NCI-H510A treated with DMSO at 0.1 percent for 48 hours (cell line): ENCODE measurements at regions not wholly inside any gene's neighbourhood (a gene's known extent, or its start where the extent isn't known, plus 50 kb on each side); places are given as distances from the start of the nearest gene placed in this dataset.

Source experiments
- DNase-seq: peaks from one replicate; lab custom pipeline; 2025; lab: John Stamatoyannopoulos, UW

DNA sequence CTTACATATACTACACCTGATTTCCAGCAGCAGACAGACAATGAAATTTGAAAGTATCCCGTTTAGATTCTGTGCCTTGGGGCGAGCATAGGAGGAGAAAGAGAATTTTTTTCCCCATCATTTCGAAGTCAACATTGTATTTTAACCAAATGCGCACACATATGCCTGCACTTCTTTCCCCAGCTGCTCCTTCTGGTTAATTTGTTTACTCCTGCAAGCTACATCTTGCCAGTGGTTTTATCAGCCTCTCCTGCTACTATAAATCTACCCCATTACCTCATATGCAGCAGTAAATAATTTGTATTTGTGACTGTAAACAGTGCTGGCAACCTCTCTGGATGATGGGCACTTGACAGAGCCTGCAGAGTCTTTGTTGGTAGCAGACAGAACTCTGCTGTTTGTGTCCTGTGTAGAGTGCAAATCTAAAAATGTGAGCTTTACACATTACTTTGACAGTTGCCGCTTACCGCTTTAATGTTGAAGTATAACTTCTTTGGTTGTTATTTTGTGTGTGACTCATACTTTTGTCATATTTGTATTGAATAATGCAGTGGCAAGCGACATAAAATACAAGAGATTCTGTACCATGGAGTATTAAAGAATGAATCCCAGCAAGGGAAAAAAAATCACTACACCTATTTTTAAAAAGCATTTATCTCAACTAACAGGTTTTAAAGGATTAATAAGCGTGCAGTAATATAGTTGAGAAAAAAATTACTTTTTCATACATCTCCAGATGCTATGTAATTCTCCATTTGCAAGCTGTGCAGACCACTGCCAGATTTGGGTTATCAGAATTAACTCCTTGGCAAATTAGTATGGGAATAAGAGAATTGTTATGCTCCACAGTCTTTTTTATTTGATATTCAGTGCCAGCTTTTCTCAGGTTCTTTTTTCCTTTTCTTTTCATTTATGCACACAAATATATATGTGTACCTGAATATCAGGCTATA lies 536.8 kb downstream of the XIRP2 start:
- peak; percentile 14 for DNase-seq

DNA sequence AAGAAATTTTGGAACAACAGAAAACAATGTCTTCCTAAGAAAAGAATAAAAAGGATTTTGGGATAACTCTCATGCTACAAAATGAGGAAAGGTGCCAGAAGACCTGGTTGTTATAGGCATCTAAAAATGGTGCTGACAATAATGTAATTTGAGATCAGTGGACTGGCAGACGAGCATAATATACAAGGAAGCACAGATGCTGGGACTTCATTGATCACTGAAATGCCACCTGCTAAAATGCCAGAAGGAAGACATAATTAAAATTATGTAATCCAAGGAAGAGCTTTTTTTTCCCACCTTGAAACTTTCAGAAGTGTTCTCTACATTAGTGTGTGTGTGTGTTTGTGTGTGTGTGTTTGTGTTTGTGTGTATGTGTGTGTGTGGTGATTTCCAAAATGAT lies 535.9 kb downstream of the XIRP2 start:
- DNase-seq, result peak; percentile 26

DNA sequence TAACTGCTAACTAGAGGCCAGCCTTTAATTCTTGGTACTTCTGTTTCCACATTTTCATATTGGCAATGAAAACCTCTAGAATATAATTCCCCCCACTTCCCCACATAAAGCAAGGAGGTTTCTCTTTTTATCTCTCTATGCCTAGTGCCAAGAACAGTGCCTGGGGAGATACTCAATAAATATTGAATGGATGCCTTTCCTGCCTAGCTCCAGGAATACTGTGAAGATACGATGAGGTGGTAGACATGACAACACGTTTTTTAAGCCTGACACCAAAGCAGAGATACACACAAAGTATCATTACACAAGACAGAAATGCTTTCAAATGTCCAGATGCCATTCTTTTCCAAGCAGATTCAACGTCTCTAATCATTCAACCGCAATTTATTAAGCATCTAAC lies 535.5 kb downstream of the XIRP2 start:
- no peak for DNase-seq

DNA sequence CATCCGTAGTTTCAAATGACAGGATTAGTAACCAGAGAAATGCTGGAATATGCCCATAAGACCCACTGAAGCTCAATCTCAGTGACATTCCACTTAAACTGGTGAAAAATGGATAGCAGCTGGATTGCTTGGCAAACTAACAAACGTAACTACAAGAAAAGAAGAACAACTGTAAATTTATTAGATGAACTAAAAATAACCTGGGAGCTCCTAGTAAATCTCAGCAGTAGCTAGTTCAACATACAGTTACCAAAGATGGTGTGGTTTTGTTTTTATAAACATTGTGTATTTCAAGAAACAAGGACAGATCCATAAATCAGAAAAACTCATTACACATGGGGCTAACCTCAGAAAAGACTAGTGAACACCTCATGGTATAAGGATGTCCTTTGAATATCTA lies 531.9 kb downstream of the XIRP2 start:
- no peak for DNase-seq

DNA sequence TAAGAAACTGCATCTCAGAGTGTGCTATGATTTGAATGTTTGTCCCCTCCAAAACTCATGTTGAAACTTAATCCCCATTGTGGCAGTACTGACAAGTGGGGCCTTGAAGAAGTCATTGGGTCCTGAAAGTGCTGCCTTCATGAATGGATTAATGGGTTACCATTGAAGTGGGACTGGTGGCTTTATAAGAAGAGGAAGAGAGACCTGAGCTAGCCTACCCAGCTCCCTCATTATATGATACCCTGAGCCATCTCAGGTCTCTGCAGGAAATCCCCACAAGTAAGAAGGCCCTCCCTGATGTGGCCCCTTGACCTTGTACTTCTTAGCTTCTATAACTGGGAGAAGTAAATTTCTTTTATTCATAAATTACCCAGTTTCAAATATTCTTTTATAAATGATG lies 526.8 kb downstream of the XIRP2 start:
- DNase-seq, result no peak

DNA sequence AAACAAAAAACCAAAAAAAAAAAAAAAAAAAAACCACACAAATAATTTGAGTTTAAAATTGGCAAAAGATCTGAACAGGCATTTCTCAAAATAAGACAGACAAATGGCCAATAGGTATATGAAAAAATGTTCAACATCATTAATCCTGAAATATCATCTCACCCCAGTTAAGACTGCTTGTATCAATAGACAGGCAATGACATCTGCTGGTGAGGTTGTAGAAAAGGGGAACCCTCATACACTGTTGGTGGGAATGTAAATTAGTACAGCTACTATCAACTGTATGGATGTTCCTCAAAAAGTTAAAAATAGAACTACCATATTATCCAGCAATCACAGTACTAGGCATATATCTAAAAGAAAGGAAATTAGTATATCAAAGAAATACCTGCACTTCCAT lies 523.1 kb downstream of the XIRP2 start:
- DNase-seq, result no peak

DNA sequence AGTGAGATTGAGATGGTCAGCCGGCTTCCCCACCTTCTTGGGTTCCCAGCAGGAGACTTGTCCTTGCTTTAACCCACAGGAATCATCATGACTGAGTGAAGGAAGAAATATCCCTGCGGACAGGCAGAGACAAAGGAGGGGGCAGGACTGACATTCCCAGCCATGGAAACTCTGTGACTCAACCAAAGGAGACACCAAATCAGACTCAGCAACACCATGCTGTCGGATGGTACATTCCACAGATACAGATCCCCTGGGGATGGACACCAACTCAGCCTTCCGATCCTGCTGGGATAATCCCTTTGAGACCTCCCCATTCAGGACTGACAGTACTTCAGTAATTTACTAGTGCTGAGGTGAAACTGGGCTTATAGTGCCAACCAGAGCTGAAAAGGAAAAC lies 518.3 kb downstream of the XIRP2 start:
- DNase-seq, result no peak

DNA sequence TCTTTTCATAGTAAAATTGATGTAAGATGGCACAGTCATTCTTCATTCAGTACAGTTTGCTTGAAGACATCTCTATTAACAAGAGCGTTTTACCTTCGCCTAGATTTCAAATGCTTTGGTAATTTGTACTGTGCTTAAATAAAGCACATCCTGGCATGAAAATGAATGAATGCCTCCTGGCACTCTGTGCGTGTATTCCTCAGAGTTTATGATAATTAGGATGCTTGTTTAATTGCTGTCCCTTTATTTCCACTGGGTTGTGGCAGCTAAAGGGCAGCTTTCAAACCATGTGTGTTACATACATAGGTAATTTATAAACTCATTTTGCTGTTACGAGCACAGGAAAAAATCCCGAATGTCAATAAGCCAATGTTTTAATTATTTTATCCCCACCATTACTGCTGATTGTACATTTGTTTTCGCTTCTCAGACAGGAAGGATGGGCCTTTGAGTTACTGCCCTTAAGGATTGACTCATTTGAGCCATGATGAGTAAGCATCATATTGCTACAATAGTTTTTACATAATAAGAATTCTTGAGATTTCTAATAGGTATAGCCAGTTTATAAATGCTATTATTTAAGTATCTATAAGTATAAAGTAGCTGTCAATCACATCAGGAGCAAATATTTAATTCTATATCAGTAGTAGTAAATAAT lies 516.5 kb downstream of the XIRP2 start:
- no peak for DNase-seq

DNA sequence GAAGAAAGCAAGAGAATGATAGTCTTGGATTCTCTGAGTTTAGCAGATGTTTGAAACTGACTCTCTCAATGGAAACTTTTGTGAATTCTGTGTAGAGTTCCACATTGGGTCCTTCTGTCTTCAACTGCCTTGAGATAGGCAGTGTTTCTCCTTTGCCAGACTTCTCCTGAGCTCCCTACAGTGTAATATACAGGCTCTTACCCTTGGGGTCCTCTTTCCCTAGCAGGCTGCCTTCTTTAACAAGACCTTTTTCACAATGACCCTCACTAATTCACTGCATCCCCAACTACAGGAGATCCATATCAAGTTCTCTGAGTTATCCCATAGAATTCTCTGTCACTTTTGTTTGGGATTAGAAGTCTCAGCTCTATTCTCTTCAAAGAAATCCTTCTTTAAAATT lies 513.0 kb downstream of the XIRP2 start:
- no peak for DNase-seq

DNA sequence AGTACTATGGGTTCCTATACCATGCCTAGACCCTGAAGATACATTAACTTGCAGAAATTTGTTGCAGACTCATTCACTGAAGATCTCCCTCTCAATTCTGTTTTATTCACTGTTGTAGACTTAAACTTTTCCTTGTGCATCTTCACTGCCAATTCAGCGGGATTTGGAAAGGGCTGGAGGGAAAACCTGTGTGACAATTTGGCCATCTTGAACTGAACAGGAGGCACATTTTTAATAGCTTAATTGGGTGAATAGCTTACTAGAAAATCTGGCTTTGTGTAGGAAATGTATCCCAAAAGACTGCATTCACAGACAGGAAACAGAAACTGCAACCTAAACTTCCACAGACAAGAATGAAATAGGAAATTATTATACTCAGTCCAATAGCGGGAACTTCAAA lies 512.3 kb downstream of the XIRP2 start:
- no peak for DNase-seq

DNA sequence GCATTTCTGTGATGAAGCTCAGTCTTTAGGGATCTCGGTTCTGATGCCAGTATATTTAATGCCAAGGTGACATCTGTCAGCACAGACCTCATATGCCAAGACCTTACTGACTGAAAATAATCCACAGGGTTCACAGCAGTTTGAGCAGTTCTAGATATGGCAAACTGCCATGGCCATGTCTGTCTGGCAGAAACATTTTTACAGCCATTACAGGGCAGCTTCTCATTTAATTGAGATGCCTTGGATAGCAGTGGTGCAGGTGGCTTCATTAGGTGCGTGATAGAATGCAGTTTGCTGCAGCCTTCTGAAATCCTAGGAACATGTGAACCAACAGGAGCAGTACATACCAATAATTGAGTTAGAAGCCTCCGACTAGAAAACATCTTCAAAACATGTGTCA lies 510.6 kb downstream of the XIRP2 start:
- DNase-seq, result no peak

DNA sequence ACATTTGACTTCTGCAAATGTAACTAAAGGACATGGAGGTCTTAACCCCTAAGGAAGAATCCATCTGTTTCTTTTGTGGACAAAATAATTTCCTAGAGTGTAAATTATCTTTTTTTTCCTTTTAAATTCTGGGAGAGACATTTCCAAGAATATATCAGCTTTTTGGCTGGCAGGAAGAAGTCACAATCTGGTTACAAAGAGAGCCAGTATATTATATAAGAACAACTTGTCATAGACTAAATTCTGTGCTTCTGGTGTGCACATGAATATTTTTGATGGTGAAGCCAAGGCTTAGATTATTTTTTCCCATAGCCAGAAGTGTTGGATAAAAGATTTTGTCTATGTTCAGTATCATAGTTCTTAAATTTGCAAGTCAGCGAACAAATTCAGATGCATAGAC lies 500.6 kb downstream of the XIRP2 start:
- DNase-seq, result no peak

DNA sequence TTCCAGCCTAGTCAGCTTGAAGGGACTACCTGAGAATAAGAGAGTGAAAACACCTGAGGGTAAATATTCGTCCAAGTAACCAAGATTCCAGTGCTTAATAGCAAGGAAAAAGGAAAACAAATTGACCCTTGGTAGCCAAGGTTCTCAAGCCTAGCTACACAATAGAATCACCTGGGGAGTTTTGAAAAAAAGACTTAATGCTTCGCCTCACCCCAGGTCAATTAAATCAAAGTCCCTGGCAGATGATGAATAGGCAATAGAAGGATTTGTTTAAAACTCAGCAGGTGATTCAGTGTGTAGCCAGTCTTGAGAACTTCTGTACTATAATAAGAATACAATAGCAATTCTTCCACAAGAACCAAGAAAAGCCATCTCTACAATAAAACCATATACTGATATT lies 500.2 kb downstream of the XIRP2 start:
- no peak for DNase-seq

DNA sequence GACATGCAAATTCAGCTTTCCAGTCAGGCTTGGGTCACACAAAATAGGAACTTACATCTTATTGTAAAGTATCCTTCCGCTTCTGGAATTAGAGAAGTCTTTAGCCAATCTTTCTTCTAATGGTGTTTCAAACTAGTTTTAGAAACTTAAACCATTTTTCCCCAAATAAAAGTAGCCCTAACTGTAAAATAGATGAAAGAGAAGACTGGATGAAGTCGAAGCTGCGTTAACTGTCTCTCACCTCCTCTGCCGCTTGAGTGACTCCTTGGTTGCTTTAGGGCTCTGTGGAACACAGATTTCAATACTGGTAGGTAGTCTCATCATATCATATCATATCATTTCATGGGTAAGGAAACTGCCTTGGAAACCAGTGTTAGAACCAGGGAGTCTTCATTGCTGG lies 498.4 kb downstream of the XIRP2 start:
- no peak for DNase-seq

DNA sequence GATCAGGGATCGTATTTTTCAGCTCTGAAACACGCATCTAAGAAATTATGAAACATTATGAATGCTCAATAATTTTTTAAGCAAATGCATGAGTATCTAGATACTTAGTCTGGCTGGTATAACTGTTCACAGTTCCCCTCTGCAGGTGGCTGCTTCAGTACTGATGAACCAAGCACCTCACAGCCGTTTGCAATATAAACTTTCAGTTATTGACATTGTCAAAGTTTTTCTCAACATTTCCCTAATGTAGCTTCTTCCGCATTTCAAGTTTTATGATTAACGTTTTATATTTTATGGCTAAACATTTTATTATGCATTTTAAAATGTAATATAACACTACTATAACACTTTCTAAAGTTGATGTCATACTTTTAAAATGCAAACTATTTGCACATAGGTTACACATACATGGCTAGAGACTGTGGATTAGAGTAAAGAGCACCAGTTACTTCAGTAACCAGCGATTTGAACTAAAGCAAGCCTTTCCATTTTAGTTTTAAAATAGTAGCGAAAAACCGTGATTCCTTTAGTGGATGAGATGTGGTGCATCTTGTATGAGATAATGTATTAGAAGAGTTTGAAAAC lies 495.4 kb downstream of the XIRP2 start:
- no peak for DNase-seq

DNA sequence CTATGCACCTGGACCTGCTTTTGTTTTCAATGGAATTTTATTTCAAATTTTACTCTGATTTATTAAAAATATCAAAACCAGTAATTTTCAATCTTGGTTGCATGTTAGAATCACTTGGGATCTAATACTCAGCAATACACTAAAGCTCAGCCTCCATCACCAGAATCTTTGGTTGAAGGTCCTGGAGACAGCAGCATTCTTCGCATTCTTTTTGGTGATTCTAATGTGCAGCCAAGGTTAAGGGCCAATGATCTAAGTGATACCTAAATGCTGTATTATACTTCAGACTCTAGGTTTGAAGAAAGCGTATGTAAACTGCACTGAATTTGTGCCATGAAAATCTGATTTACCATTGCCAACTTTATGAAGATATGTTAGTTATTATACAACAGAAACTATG lies 493.1 kb downstream of the XIRP2 start:
- DNase-seq, result no peak

DNA sequence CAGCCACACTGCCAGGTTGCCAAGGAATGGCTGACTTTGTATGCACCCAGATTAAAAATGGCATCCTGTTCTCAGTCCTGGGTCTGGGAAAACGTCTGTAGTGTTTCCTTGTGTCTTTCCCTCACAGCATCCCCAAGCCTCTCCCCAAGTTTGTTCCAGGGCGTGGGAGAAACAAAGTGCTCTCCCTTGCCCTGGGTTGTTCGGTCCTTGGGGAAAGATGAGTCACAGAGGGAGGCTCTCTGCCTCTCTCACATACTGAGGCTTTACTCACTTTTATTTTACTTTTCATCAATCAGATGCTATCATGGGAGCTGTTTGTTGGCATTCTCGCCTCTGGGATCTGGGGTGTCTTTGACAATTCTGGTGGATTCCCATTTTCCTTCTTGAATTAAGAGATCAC lies 492.3 kb downstream of the XIRP2 start:
- no peak for DNase-seq

DNA sequence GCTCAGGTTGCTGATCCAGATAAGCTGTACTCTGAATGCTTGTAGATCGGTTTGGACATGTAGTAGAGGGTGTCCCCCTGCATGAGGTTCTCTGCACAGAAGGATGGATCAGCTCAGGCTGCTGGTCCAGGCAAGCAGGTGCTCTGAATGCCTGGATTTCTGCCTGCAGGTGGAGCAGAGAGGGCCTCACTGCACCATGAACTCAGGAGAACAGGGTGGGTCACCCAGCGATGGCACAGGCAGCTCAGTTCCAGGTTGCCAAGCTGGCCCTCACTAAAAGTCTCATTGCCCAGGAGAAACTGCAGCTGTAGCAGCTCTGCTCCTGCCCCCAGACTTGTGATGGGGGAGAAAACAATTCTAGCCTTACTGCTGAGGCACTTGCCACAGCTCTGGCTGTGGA lies 491.8 kb downstream of the XIRP2 start:
- DNase-seq, result no peak

DNA sequence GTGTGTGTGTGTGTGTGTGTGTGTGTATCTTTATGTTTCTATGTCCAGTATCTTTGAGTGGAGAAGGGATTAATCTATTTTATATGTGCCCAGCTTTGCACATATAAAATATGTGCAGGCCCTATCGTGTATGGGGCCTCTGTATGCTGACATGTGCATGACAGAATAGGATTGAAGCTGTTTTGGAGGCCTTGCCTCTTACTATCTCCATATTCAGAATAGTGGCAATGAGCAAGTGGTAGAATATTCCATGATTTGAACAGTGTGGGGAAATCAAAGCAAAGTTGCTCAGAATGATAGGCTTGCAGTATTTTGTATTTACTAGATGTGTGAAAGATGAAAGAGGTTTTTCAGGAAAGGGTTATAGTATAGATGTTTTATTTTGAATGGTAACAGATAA lies 480.8 kb downstream of the XIRP2 start:
- DNase-seq, result no peak

DNA sequence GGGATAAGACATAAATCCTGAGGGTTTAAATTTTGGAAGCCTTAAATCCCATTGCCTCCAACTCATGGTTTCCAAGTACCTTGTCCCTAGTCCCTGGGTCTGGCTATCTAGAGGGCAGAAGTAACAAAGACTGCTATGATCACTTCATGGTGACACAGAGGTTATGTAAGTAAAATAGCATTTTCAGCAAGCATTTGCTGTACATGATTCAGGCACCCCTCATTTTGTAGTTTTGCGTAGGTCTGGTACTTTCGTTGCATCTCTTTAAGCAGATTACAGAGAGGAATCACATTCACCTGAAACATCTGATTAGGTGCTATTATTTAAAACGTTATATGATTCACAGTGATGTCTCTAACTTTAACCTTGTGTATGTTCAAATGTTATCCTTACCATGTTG lies 480.1 kb downstream of the XIRP2 start:
- DNase-seq, result no peak

DNA sequence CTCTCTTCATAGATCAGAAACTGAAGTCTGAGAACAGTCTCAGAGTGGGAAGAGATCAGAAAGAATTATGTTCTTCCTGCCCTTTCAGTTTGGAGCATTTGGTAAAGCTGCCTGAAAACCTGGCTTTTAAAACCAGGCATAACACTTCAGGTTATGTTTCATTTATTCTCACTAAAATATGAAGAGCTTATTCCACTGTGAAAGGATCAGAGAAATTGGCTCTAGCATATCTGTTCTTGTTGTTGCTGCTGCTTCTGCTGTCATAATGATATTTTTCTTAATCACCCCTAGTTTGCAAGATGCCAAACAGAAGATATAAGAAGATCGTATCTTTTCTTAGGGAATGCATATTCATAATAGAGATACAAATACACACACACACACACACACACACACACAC lies 476.9 kb downstream of the XIRP2 start:
- no peak for DNase-seq

DNA sequence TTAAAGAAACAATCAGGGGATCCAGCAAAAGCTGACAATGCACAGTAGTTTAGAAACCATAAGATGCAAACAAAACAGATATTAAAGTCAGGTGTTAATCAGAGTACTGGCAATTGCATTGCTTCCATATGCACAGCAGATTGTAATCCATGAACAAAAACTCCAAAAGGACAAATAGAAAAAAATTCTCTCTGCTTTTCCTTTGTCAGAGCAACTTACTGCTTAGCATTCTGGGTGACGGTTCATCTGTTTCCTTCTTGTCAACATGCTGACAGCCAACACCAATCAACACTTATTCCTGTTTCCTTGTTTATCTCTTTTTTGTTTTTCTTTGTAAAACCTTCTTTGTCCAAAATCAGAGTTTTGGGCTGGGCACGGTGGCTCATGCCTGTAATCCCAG lies 473.1 kb downstream of the XIRP2 start:
- no peak for DNase-seq

DNA sequence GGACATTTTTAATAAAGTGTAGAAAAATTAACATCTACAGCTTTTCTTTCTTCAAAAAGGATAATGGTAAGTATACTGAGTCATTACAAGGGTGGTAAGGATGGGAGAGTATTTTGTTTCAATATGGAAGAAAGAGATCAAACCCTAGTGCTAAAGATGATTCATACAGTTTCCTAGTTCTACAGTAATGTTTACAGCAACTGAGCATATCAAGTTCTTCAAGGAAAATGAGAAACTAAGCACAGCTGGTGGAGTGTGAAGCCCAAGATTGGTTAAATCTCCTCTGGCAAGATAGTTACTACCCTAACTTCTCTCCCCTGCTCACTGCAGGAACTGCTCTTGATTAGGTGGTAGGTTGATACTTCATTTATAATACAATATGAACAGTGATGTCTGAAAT lies 467.5 kb downstream of the XIRP2 start:
- no peak for DNase-seq
